Astrocyte of the cerebellum (primary cell): ENCODE measurements at regions not wholly inside any gene's neighbourhood (a gene's known extent, or its start where the extent isn't known, plus 50 kb on each side); places are given as distances from the start of the nearest gene placed in this dataset.

ENCODE experiments used
- DNase-seq: peaks from one replicate; pipeline ENCODE4 v3.0.0-alpha.2; 2011; ENCODE audit warnings: low read depth
- H3K4me3 ChIP-seq: 2 replicates; pipeline ENCODE4 v1.5.1; 2011; ENCODE audit warnings: mild to moderate bottlenecking, low read depth, low read length, moderate library complexity
- CTCF ChIP-seq: IDR thresholded peaks from 2 replicates; pipeline ENCODE4 v1.5.1; 2012; ENCODE audit warnings: low read length, low read depth, moderate library complexity, mild to moderate bottlenecking; ENCODE audit errors: missing control alignments
- in situ Hi-C: cut with HindIII; loops from 2 replicates; pipeline ENCODE4 v1.10.0; 2017; ENCODE audit warnings: low sequenced_read_pairs

- H3K4me3 ChIP-seq: no peak overlapping the region
- no peak for TF ChIP-seq CTCF
- no peak for DNase-seq
- in situ Hi-C loops: no loop called here
These were observed 70.4 kb upstream of the SLC7A11 start for GRCh38 chr4:138312536-138312911.

DNA sequence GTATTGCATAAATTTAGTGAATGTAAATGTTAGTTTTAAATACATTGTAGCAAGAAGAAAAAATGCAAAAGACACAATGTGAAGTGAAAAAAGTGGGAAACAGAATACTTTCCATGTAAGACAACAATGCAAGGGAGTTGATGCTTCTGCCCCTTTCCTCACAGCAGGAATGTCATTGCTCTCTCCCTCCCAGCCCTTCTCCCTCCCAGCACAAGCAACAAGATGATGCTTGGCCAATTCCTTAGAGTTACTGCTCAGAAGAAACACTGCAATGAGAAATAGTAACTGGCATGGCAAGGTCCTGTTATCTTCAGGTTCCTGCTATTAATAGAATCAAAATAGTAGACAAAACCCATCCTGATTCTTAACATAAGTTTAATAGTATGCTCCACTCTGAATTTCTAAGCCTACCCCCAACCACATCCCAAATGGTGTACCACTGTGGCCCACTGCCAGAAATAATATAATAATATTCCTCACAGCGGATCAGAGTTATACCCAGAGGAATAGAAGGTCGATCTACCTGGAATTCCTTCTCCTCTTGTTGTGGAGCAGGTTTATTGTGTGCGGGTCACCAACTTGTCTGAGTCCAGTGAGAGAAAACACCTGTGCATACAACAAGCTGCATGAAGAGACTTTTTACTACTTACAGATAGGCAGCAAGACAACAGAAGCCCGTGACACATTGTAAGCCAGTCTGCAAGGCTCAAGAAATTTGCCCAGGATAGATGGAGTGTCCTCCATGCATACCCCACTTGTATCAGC is 69.8 kb upstream of the SLC7A11 start:
- in situ Hi-C loops: no loop called here
- no peak for DNase-seq
- H3K4me3 ChIP-seq: no peak overlapping the region
- no peak for TF ChIP-seq CTCF

- in situ Hi-C loops: no loop called here
These were observed 68.8 kb upstream of the SLC7A11 start for GRCh38 chr4:138310991-138311390.

DNA sequence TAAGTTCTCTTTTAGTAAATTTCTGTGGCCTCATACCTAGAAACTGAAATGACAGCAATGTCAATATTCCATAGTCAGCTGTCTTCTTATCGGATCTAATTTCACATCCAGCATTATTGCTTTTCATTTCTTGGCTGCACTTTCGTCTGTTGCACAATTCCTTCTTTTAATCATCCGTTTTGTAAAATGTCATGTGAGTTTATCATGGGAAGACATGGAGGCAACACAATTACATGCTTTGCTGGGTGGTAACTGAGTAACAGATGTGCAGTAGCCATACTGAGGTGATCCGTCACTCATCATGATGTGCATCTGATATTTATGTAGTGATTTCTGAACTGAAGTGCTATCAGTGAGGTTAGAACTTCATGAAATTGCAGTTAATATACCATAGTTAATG is 68.3 kb upstream of the SLC7A11 start:
- DNase-seq: no peak
- H3K4me3 ChIP-seq: no peak overlapping the region
- no peak for TF ChIP-seq CTCF
- in situ Hi-C loops: no loop called here

More at GRCh38 chr4:138310991-138311390, 68.8 kb upstream of the SLC7A11 start:
- no peak for TF ChIP-seq CTCF
- DNase-seq: peak; percentile 72
- H3K4me3 ChIP-seq: no peak overlapping the region

DNA sequence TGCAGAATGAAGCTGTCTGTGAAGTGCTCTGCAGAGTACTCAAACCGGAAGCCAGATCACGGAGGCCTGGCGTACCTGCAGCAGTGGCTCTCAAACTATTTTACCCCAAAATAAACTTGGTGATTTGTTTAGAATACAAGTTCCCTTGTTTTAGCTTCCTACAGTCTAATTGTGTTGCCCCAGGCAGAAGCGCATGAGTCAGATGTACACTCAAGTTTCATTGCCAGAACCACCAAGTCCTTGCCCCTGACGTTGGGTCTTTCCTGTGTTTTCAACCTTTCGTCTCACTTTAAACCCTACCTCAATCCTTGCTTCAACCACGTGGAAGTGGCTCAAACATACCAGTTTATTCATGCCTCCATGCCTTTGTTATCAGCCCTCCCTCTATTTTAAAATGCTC is 66.2 kb upstream of the SLC7A11 start:
- no peak for TF ChIP-seq CTCF
- in situ Hi-C loops: no loop called here
- H3K4me3 ChIP-seq: no peak overlapping the region
- DNase-seq: peak; percentile 67

GRCh38 chr4:138307319-138307718 is 65.2 kb upstream of the SLC7A11 start:
- H3K4me3 ChIP-seq: no peak overlapping the region
- in situ Hi-C loops: no loop called here
- TF ChIP-seq CTCF: no peak
- no peak for DNase-seq
